Loucy (cell line): ENCODE measurements at regions not wholly inside any gene's neighbourhood (a gene's known extent, or its start where the extent isn't known, plus 50 kb on each side); places are given as distances from the start of the nearest gene placed in this dataset.
A peak's percentile ranks its signal among the peaks of the same experiment; 100 is the strongest.

Source experiments
- EZH2phosphoT487 ChIP-seq: fragments of 200-600 bp; IDR thresholded peaks from 2 replicates; pipeline ENCODE4 v1.6.1; 2018; ENCODE audit warnings: antibody characterized with exemption, mild to moderate bottlenecking, moderate library complexity, borderline replicate concordance
- TF ChIP-seq, protein P1 (sequence below): fragments of 200-600 bp; sonication (generic); conservative IDR thresholded peaks from 2 replicates; pipeline ENCODE4 v1.5.1; 2014; ENCODE audit warnings: mild to moderate bottlenecking, antibody characterized with exemption, low read length

DNA sequence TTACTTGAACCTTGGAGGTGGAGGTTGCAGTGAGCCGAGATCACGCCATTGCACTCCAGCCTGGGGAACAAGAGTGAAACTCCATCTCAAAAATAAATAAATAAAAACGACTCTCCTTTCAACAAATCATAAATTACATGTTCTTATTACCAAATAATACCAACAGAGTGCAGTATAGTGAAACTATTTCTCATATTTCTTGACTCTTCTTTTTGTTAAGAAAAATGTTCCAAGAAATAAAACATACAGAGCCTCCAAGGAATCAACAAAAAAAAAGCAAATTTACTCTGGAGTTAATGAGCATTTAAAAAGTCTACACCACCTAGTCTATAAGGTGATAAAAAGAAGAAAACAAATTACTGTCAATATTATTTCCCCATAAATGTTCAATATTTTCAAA is 188.8 kb downstream of the KLF12 start:
- TF ChIP-seq, protein P1, sequence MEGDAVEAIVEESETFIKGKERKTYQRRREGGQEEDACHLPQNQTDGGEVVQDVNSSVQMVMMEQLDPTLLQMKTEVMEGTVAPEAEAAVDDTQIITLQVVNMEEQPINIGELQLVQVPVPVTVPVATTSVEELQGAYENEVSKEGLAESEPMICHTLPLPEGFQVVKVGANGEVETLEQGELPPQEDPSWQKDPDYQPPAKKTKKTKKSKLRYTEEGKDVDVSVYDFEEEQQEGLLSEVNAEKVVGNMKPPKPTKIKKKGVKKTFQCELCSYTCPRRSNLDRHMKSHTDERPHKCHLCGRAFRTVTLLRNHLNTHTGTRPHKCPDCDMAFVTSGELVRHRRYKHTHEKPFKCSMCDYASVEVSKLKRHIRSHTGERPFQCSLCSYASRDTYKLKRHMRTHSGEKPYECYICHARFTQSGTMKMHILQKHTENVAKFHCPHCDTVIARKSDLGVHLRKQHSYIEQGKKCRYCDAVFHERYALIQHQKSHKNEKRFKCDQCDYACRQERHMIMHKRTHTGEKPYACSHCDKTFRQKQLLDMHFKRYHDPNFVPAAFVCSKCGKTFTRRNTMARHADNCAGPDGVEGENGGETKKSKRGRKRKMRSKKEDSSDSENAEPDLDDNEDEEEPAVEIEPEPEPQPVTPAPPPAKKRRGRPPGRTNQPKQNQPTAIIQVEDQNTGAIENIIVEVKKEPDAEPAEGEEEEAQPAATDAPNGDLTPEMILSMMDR: peak; percentile 24
- TF ChIP-seq EZH2phosphoT487: no peak
